ENCODE measurements at regions not wholly inside any gene's neighbourhood (a gene's known extent, or its start where the extent isn't known, plus 50 kb on each side); places are given as distances from the start of the nearest gene placed in this dataset.

DNA sequence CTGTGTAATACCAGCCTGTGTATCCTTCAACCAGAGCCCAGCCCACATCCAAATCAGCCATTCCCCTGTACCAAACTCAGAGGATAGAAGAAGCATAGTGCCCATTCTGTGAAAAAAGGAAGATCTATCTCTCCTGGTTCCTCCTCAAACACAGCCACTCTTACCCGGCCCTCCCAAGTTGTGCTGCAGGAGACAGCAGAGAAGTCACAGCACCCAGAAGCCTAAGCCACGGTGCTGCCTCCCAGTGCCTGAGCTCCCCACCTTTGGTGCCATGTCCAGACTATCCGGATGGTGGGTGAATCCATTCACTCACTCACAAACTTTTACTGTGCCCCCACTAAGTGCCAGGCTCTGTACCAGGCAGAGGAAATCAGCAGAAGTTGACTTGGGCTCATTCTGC lies 166.0 kb upstream of the ZMIZ1 start:
- H3K36me3 Mint-ChIP-seq (ENCODE audit: low read depth) = no peaks in the 10 kb centered on the region
- no peaks in the 10 kb centered on the region for H3K27me3 Mint-ChIP-seq (ENCODE audit: insufficient read depth)
- H3K4me3 Mint-ChIP-seq = no peak overlapping the region
- no peaks in the 10 kb centered on the region for H3K4me1 Mint-ChIP-seq (ENCODE audit: low read depth)
- intact Hi-C loops (cut with micrococcal nuclease) = no loop called here
- no peak overlapping the region for H3K27ac Mint-ChIP-seq
- DNase-seq (ENCODE audit: low spot score) = no peak
- no peaks in the 10 kb centered on the region for H3K9me3 Mint-ChIP-seq

DNA sequence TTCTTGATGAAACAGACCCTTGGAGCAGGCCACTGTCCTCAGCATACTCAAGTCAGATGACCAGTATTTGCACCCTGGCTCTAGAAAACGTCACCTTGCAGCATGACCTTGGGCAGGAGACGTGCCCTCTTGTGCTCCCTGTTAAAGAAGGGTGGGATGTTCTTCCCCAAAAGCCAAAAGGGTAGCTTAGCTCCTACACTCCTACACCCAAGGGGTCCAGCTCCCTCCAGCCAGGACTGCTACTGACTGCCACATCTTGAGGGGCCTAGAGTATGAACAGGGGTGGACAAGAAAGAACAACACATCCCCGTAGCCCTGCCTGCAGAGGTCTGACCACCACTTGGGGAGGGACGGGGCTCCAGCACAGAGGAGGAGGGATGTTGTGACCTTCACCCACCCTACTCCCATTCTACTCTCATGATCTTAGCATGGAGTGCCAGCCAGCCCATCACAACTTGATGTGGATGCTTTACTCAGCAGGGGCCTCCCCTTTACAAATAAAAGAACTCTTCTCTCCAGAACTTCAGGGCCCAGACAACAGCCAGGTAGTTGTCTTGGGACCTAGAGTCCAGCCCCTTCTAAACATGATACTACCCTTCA lies 165.3 kb upstream of the ZMIZ1 start:
- no peak for DNase-seq (ENCODE audit: low spot score)
- Mint-ChIP-seq H3K27ac (no peak overlapping the region), H3K4me3 (no peak overlapping the region), H3K27me3 (ENCODE audit: insufficient read depth) (no peaks in the 10 kb centered on the region), H3K9me3 (no peaks in the 10 kb centered on the region), H3K36me3 (ENCODE audit: low read depth) (no peaks in the 10 kb centered on the region), H3K4me1 (ENCODE audit: low read depth) (no peaks in the 10 kb centered on the region)
- intact Hi-C loops (cut with micrococcal nuclease) = no loop called here

DNA sequence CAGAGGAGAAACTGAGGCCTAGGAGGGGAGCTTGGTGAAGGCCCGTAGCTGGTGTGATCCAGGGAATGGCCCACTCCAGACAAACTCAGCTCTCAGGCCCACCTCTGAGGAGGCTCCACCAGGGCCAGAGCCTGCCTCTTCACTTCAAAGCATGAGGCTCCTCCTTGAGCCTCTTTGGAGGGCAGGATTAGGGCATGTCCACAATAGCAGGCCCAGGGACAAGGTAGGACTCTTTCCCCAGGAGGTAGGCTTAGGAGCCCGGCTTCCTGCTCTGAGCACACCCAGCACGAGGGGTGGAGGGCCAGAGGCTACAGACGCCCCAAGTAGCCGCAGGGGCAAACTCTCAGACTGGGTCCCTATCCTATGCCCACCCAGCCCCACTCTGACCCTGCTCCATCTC lies 164.6 kb upstream of the ZMIZ1 start:
- no peak for DNase-seq (ENCODE audit: low spot score)
- Mint-ChIP-seq H3K36me3 (ENCODE audit: low read depth) (no peaks in the 10 kb centered on the region), H3K27ac (no peak overlapping the region), H3K27me3 (ENCODE audit: insufficient read depth) (no peaks in the 10 kb centered on the region), H3K4me1 (ENCODE audit: low read depth) (no peaks in the 10 kb centered on the region), H3K9me3 (no peaks in the 10 kb centered on the region), H3K4me3 (no peak overlapping the region)
- intact Hi-C loops (cut with micrococcal nuclease) = no loop called here

DNA sequence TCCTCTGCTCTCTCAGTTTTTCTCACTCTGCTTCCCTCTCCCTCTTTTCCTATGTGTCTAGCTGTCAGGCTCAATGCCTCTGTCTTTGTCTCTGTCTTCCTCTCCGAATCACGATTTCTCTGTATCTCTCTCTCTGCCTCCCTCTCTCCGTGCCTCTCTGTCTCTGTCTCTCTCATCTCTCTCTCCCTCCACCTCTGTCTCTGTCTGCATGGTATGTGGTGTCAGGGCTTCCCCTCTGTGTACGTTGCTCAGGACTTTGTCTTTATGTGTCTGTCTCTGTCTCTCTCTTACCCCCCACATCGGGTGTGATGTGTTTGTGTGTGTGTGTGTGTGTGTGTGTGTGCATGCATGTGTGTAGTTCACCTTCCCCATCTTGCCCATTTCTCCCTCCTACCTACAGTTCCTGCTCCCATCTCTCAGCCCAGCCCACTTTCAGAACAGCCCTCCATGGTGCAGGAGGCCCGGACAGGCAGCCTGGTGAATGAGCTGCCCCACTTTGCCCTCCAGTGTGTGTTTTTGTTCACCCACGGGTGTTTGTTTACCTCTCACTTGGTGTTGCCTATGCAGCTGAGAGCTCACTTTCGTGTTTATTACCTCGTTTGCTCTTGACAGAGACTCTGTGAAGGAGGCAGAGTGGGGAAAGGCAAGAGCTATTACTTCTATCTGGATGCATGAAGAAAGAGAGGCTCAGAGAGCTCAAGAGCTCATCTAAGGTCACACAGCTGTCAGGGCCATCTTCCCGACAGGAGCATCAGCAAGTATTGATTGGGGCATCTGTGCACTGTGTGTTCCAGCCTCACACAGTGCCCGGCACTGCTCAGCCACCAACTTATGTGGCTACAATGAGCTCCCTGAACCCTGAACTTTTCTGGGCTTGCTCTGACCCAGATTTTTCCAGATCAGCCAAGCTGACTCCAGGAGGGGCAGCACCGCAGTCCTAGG lies 163.5 kb upstream of the ZMIZ1 start:
- H3K27ac Mint-ChIP-seq = no peak overlapping the region
- H3K4me1 Mint-ChIP-seq (ENCODE audit: low read depth) = no peaks in the 10 kb centered on the region
- DNase-seq (ENCODE audit: low spot score) = no peak
- H3K27me3 Mint-ChIP-seq (ENCODE audit: insufficient read depth) = no peaks in the 10 kb centered on the region
- intact Hi-C loops (cut with micrococcal nuclease) = no loop called here
- no peaks in the 10 kb centered on the region for H3K36me3 Mint-ChIP-seq (ENCODE audit: low read depth)
- no peaks in the 10 kb centered on the region for H3K9me3 Mint-ChIP-seq
- no peak overlapping the region for H3K4me3 Mint-ChIP-seq

DNA sequence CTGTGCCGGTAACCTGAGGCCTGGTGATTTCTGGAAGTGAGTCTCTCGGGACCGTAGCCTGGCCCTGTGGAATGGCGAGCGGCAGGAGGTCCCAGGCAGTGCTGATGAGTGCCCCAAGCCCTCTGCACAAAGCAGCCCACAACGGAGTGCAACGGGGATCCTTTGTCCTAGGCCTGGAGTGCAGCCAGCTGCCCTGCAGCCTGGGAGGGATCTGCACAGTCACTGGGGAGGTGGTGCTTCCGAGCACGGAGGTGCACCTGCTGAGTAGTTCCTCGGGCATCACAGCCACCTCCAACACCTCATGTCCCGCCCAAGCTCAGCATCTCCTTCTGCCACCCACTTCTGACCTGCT lies 162.8 kb upstream of the ZMIZ1 start:
- no peaks in the 10 kb centered on the region for H3K27me3 Mint-ChIP-seq (ENCODE audit: insufficient read depth)
- H3K27ac Mint-ChIP-seq = no peak overlapping the region
- H3K4me1 Mint-ChIP-seq (ENCODE audit: low read depth) = no peaks in the 10 kb centered on the region
- H3K4me3 Mint-ChIP-seq = no peak overlapping the region
- intact Hi-C loops (cut with micrococcal nuclease) = no loop called here
- DNase-seq (ENCODE audit: low spot score) = no peak
- H3K9me3 Mint-ChIP-seq = no peaks in the 10 kb centered on the region
- H3K36me3 Mint-ChIP-seq (ENCODE audit: low read depth) = no peaks in the 10 kb centered on the region

DNA sequence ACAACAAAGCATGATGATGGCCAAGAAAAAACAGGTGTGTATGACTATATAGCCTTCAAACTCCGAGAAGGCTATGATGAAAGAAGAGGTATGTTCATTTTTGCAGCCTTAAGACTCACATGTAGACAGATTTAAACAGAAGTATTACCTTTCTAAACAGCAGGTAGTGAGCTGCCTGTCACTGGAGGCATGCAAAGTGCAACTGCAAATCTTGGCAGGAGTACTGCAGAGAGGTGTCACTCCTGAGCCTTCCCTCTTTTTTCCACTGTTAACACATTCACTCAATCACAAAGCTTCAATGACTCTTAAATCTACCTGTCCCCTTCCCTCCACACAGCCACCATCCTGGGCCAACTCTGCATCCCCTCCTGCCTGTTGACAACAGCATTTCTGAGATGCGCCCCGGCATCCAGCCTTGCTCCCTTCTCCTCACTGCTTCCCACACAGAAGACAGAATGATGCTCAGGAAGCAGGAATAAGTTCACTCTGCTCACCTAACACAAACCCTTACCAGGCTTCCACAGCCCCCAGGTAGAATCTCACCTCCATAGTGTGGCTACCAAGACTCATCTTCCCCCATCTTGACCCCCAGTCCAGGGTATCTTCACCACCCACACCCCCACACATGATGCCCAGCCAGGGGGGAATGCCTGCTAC lies 161.9 kb upstream of the ZMIZ1 start:
- Mint-ChIP-seq H3K36me3 (ENCODE audit: low read depth) (no peaks in the 10 kb centered on the region), H3K9me3 (no peaks in the 10 kb centered on the region), H3K4me3 (no peak overlapping the region), H3K27me3 (ENCODE audit: insufficient read depth) (no peaks in the 10 kb centered on the region), H3K27ac (no peak overlapping the region), H3K4me1 (ENCODE audit: low read depth) (no peaks in the 10 kb centered on the region)
- intact Hi-C loops (cut with micrococcal nuclease) = no loop called here
- DNase-seq (ENCODE audit: low spot score) = no peak

DNA sequence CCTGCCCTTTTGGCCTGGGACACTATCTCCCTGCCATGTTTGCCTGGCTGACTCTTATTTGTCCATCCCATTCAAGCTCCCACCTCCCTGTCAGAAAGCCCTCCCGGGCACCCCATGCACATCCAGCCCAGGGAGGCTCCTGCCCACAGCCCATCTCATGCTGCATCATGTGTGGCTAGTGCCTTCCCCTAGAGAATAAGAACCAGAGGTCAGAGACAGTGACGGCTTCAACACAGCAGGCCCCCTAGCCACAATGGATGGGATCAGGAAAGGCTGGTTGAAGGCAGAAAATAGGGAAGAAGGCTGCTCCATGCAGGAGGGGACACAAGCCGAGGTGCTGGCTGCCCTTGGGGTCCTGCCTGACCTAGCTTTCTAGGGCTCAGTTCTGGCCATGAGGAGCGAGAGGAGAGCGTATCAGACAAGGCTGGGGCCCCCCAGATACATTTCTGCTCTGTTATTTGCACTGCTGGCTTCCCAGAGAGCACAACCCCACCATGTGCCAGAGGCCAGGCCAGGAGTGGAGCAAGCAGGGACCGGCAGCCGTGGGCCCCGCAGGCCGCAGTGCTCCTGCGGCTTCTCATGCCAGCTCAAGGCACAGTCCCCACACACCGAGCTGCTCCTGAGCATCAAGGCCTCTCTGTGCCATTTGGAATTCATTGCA lies 161.1 kb upstream of the ZMIZ1 start:
- no peaks in the 10 kb centered on the region for H3K36me3 Mint-ChIP-seq (ENCODE audit: low read depth)
- no peaks in the 10 kb centered on the region for H3K27me3 Mint-ChIP-seq (ENCODE audit: insufficient read depth)
- intact Hi-C loops (cut with micrococcal nuclease) = no loop called here
- no peak for DNase-seq (ENCODE audit: low spot score)
- H3K9me3 Mint-ChIP-seq = no peaks in the 10 kb centered on the region
- no peak overlapping the region for H3K27ac Mint-ChIP-seq
- H3K4me1 Mint-ChIP-seq (ENCODE audit: low read depth) = no peaks in the 10 kb centered on the region
- no peak overlapping the region for H3K4me3 Mint-ChIP-seq

- DNase-seq (ENCODE audit: low spot score) = no peak
- Mint-ChIP-seq H3K27me3 (ENCODE audit: insufficient read depth) (no peaks in the 10 kb centered on the region), H3K4me3 (no peak overlapping the region), H3K27ac (no peak overlapping the region), H3K36me3 (ENCODE audit: low read depth) (no peaks in the 10 kb centered on the region), H3K4me1 (ENCODE audit: low read depth) (no peaks in the 10 kb centered on the region), H3K9me3 (no peaks in the 10 kb centered on the region)
- intact Hi-C loops (cut with micrococcal nuclease) = no loop called here
These were observed 159.5 kb upstream of the ZMIZ1 start for GRCh38 chr10:78909221-78909620.

GRCh38 chr10:78910021-78910420 lies 158.7 kb upstream of the ZMIZ1 start:
- Mint-ChIP-seq H3K9me3 (no peaks in the 10 kb centered on the region), H3K27me3 (ENCODE audit: insufficient read depth) (no peaks in the 10 kb centered on the region), H3K4me1 (ENCODE audit: low read depth) (no peaks in the 10 kb centered on the region)

GRCh38 chr10:78910476-78910875 lies 158.3 kb upstream of the ZMIZ1 start:
- intact Hi-C loops (cut with micrococcal nuclease) = no loop called here
- Mint-ChIP-seq H3K36me3 (ENCODE audit: low read depth) (no peaks in the 10 kb centered on the region), H3K27ac (no peak overlapping the region), H3K4me1 (ENCODE audit: low read depth) (no peaks in the 10 kb centered on the region), H3K27me3 (ENCODE audit: insufficient read depth) (no peaks in the 10 kb centered on the region), H3K4me3 (no peak overlapping the region), H3K9me3 (no peaks in the 10 kb centered on the region)
- no peak for DNase-seq (ENCODE audit: low spot score)

More at GRCh38 chr10:78910021-78910420, 158.7 kb upstream of the ZMIZ1 start:
- H3K27ac Mint-ChIP-seq = no peak overlapping the region
- intact Hi-C loops (cut with micrococcal nuclease) = no loop called here
- no peaks in the 10 kb centered on the region for H3K36me3 Mint-ChIP-seq (ENCODE audit: low read depth)
- H3K4me3 Mint-ChIP-seq = no peak overlapping the region
- no peak for DNase-seq (ENCODE audit: low spot score)

- no peak for DNase-seq (ENCODE audit: low spot score)
- Mint-ChIP-seq H3K36me3 (ENCODE audit: low read depth) (no peaks in the 10 kb centered on the region), H3K4me1 (ENCODE audit: low read depth) (no peaks in the 10 kb centered on the region), H3K27ac (no peak overlapping the region), H3K4me3 (no peak overlapping the region), H3K9me3 (no peaks in the 10 kb centered on the region), H3K27me3 (ENCODE audit: insufficient read depth) (no peaks in the 10 kb centered on the region)
- intact Hi-C loops (cut with micrococcal nuclease) = no loop called here
These were observed 157.9 kb upstream of the ZMIZ1 start for GRCh38 chr10:78910886-78911285.

DNA sequence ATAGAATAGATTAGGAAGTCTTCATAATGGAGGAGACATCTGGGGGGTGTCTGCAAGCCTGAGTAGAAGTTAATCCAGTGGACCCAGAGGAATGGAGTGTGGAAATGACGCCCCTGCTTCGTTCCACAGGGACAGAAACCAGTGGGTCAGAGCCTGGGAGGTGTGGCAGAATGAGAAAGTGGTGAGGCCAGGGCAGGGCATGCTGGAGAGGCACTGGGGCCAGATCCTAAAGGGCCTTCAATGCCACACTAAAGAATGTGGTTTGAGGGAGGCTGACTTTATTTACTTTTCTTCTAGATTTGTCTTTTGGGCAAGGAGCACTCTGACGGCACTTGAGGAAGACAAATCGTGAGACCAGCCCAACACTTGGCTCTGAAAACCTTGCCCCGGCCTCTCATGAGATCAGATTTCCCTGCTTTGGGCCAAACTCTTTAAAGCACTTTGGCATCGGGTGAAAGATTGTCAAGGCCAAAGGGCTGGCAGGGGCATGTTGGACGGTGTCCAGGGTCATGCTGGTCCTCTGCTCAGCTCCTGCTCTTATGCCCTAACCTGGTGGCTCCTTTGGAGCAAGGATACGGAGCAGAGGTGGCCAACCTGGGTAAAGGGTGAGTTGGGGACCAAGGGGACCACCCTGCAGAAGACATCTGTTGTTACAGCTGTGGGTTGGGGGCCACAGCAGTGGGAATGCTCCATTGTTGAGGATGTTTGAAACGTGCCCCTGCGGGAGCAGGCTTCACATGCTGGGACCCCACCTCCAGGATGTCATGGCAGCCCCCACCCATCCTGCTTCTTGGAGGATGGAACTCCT lies 157.0 kb upstream of the ZMIZ1 start:
- no peak overlapping the region for H3K27ac Mint-ChIP-seq
- H3K9me3 Mint-ChIP-seq = no peaks in the 10 kb centered on the region
- intact Hi-C loops (cut with micrococcal nuclease) = no loop called here
- H3K4me3 Mint-ChIP-seq = no peak overlapping the region
- no peaks in the 10 kb centered on the region for H3K4me1 Mint-ChIP-seq (ENCODE audit: low read depth)
- DNase-seq (ENCODE audit: low spot score) = no peak
- no peaks in the 10 kb centered on the region for H3K36me3 Mint-ChIP-seq (ENCODE audit: low read depth)
- no peaks in the 10 kb centered on the region for H3K27me3 Mint-ChIP-seq (ENCODE audit: insufficient read depth)

Data from activated T-helper 1 cell treated with anti-CD3 and anti-CD28 coated beads, Interleukin-12 subunit alpha, Interleukin-12 subunit beta, Interleukin-2, Interleukin-4 antibody, amounts not matched to agents 30 ng/mL and 10 ng/mL and 1 ng/mL, durations not matched to agents 14 hours and 24 hours and 36 hours (primary cell).